HCT116 (cell line): ENCODE measurements at regions not wholly inside any gene's neighbourhood (a gene's known extent, or its start where the extent isn't known, plus 50 kb on each side); places are given as distances from the start of the nearest gene placed in this dataset.

Experiments
- ATAC-seq: fragments of 200-7000 bp; cut with Tn5 transposase; 2 replicates; pipeline ENCODE4 v1.9.1; 2020; ENCODE audit warnings: mild to moderate bottlenecking, moderate library complexity
- BruUV-seq: library from RNA; stranded (reverse); fragments of 400-500 nt; replicated peaks from 2 replicates; lab custom pipeline; 2021; lab: Mats Ljungman, UMichigan
- CTCF ChIA-PET: fragments of 300-600 bp; sonication (Branson Sonifier 250); formaldehyde crosslinking; loops from one replicate; lab custom pipeline; 2021; ENCODE audit warnings: antibody characterized with exemption; lab: Charles Lee
- POLR2A ChIA-PET: fragments of 300-600, 350-600 bp; sonication (Branson Sonifier 250); formaldehyde crosslinking; loops from one replicate; lab custom pipeline; 2021; ENCODE audit warnings: antibody characterized with exemption; lab: Charles Lee
- RAD21 ChIA-PET, 2 experiments: fragments of 300-600 bp; sonication (Branson Sonifier 250); formaldehyde crosslinking; loops; one replicate each; lab custom pipeline; 2023; ENCODE audit warnings: low total read pairs in 2 of 2; ENCODE audit not compliant: uncharacterized antibody in 2 of 2, unreplicated experiment in 2 of 2, low non-redundant PET in 1 of 2; lab: Charles Lee
- DNase-seq: peaks from one replicate; pipeline ENCODE4 v3.0.0-alpha.2; 2010; ENCODE audit warnings: low read depth, low spot score
- H2AFZ ChIP-seq: fragments of 200-600 bp; shearing (Covaris generic), sonication (generic); 2 replicates; pipeline ENCODE4 v1.6.1; 2017; ENCODE audit warnings: low read depth, mixed run types, mixed read lengths, antibody characterized with exemption, low read length; ENCODE audit not compliant: poor library complexity, severe bottlenecking
- H3K27ac ChIP-seq: 2 replicates; pipeline ENCODE4 v1.5.1; 2012; ENCODE audit warnings: low read depth, low read length
- H3K27me3 ChIP-seq: fragments of 200-600 bp; sonication (generic); 2 replicates; pipeline ENCODE4 v1.6.1; 2016; ENCODE audit warnings: mixed run types, low read length, mixed read lengths; ENCODE audit not compliant: insufficient read depth
- H3K36me3 ChIP-seq, 2 experiments: fragments of 200-500 bp in 1 of 2; fragments of 200-600 bp in 1 of 2; sonication (Bioruptor generic) in 1 of 2; sonication (generic) in 1 of 2; 2 replicates each; pipeline versions ENCODE4 v1.5.1 to v1.6.1; 2014 to 2016; ENCODE audit warnings: low read length in 2 of 2, inconsistent platforms in 1 of 2, mixed read lengths in 1 of 2, mixed run types in 1 of 2; ENCODE audit not compliant: insufficient read depth in 2 of 2, control insufficient read depth in 1 of 2
- H3K4me1 ChIP-seq, 2 experiments: fragments of 200-600 bp in 1 of 2; sonication (generic) in 1 of 2; 2 replicates each; pipeline versions ENCODE4 v1.5.1 to v1.6.1; 2012 to 2017; ENCODE audit warnings: low read length in 2 of 2, inconsistent platforms in 1 of 2, mild to moderate bottlenecking in 1 of 2, mixed read lengths in 1 of 2, mixed run types in 1 of 2, moderate library complexity in 1 of 2; ENCODE audit not compliant: insufficient read depth in 2 of 2, control insufficient read depth in 1 of 2
- H3K4me2 ChIP-seq: fragments of 200-600 bp; sonication (generic); 2 replicates; pipeline ENCODE4 v1.6.1; 2017; ENCODE audit warnings: mixed run types, low read length, mixed read lengths
- H3K4me3 ChIP-seq, 2 experiments: fragments of 200-600 bp in 1 of 2; sonication (generic) in 1 of 2; replicated peaks in 1 of 2; 2 replicates each; pipeline ENCODE4 v1.5.1; 2011 to 2016; ENCODE audit warnings: low read length in 2 of 2, control low read depth in 1 of 2, low read depth in 1 of 2, mild to moderate bottlenecking in 1 of 2, mixed read lengths in 1 of 2, mixed run types in 1 of 2
- H3K79me2 ChIP-seq: fragments of 200-600 bp; sonication (generic); 2 replicates; pipeline ENCODE4 v1.6.1; 2017; ENCODE audit warnings: mild to moderate bottlenecking, mixed run types, low read length, moderate library complexity, mixed read lengths; ENCODE audit not compliant: insufficient read depth
- H3K9ac ChIP-seq: fragments of 200-600 bp; sonication (generic); 2 replicates; pipeline ENCODE4 v1.6.1; 2016; ENCODE audit warnings: low read length, mixed read lengths
- H3K9me2 ChIP-seq: fragments of 200-600 bp; sonication (generic), shearing (Covaris generic); 2 replicates; pipeline ENCODE4 v1.6.1; 2017; ENCODE audit warnings: mixed run types, mild to moderate bottlenecking, moderate library complexity; ENCODE audit not compliant: insufficient read depth
- H3K9me3 ChIP-seq, 2 experiments: fragments of 200-500 bp in 1 of 2; fragments of 200-600 bp in 1 of 2; sonication (Bioruptor generic) in 1 of 2; sonication (generic) in 1 of 2; 2 replicates each; pipeline ENCODE4 v1.6.1; 2014 to 2017; ENCODE audit warnings: low read length in 2 of 2, mixed read lengths in 2 of 2, inconsistent platforms in 1 of 2, low read depth in 1 of 2, mild to moderate bottlenecking in 1 of 2, mixed run types in 1 of 2, moderate library complexity in 1 of 2; ENCODE audit not compliant: control insufficient read depth in 1 of 2, insufficient read depth in 1 of 2
- H4K20me1 ChIP-seq: fragments of 200-600 bp; sonication (generic), shearing (Covaris generic); 2 replicates; pipeline ENCODE4 v1.6.1; 2017; ENCODE audit warnings: mixed run types, mild to moderate bottlenecking, moderate library complexity; ENCODE audit not compliant: insufficient read depth
- EZH2phosphoT487 ChIP-seq: fragments of 200-600 bp; IDR thresholded peaks from 2 replicates; pipeline ENCODE4 v1.6.1; 2018; ENCODE audit warnings: antibody characterized with exemption, borderline replicate concordance
- FOSL1 ChIP-seq: IDR thresholded peaks from 2 replicates; pipeline ENCODE4 v1.6.1; 2012; ENCODE audit warnings: low read depth
- JUND ChIP-seq: IDR thresholded peaks from 2 replicates; pipeline ENCODE4 v1.6.1; 2012
- POLR2A ChIP-seq: IDR thresholded peaks from 2 replicates; pipeline ENCODE4 v1.7.0; 2011; ENCODE audit warnings: borderline replicate concordance; ENCODE audit not compliant: insufficient read depth, insufficient read length; ENCODE audit errors: extremely low read depth
- RAD21 ChIP-seq: IDR thresholded peaks from 2 replicates; pipeline ENCODE4 v1.6.1; 2012; ENCODE audit warnings: low read depth, mild to moderate bottlenecking
- SP1 ChIP-seq: IDR thresholded peaks from 2 replicates; pipeline ENCODE4 v1.6.1; 2012; ENCODE audit warnings: low read depth
- TCF7L2 ChIP-seq: IDR thresholded peaks from 2 replicates; pipeline ENCODE4 v1.7.0; 2011; ENCODE audit warnings: borderline replicate concordance, inconsistent platforms; ENCODE audit not compliant: insufficient read depth, insufficient read length; ENCODE audit errors: extremely low read depth
- YY1 ChIP-seq: IDR thresholded peaks from 2 replicates; pipeline ENCODE4 v1.6.1; 2011; ENCODE audit warnings: low read length, low read depth, moderate library complexity, mild to moderate bottlenecking; ENCODE audit not compliant: insufficient replicate concordance; ENCODE audit errors: extremely low read depth
- intact Hi-C: fragments of 100-400 bp; cut with micrococcal nuclease; formaldehyde crosslinking; loops from 2 replicates; pipeline ENCODE4 v1.10.0; 2022
- TF ChIP-seq, protein P1 (sequence below), 3 experiments: fragments of 200-600 bp in 1 of 3; sonication (generic) in 1 of 3; IDR thresholded peaks in 2 of 3; conservative IDR thresholded peaks in 1 of 3; 2 replicates each; pipeline ENCODE4 v1.5.1; 2012 to 2017; ENCODE audit warnings: low read depth in 2 of 3, low read length in 2 of 3, antibody characterized with exemption in 1 of 3, borderline replicate concordance in 1 of 3, control low read depth in 1 of 3, mild to moderate bottlenecking in 1 of 3, mixed read lengths in 1 of 3, mixed run types in 1 of 3, moderate library complexity in 1 of 3; ENCODE audit not compliant: insufficient read depth in 1 of 3

DNA sequence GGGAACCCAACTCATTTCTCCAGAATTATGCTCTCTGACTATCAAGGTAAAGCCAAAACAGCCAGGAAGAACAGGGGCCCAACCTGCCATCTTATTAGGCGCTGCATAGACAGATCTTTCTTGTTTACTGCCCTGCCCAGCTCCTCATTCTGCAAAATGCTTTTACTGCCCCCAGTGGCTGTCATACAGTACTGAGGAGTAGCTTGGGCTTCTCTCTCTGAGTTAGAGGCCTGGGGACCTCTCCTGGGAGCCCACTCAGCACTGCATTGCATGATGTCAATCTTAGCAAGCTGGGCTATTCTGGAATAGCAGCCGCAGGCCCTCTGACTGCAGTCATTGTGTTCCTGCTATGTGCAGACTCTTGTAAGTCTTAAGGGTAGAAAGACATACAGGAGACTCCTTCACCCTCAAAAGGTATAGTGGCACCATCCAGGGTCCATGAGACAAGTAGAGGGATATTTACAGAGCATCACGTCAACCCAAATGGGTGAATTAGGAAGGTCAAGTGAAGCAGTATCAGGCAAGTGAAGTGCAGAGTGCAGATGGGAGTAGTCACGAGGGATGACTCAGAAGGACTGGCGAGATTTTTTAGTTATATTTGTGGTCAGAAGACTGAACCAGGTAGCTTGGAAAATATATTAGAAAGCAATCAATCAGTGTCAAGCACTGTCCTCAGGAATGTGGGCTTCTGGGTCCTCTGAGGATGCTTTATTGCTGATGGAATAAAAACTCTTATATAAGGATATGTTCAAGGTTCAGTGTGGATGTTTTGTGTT is 294.1 kb upstream of the SFRP2 start:
- H3K9ac ChIP-seq, result no peak overlapping the region
- H4K20me1 ChIP-seq, result no peaks in the 10 kb centered on the region
- RAD21 ChIA-PET, result no interaction called here
- no peaks in the 10 kb centered on the region for H3K79me2 ChIP-seq
- H3K9me3 ChIP-seq, result no peaks in the 10 kb centered on the region
- ATAC-seq (peak; percentile 94), DNase-seq (no peak)
- intact Hi-C loops, result no loop called here
- no peaks in the 10 kb centered on the region for H3K9me2 ChIP-seq
- CTCF ChIA-PET, result interaction anchor here (1.0 to 1.6 kb wide), 5 partner anchors 9 to 297 kb away, joined by 3 to 9 read pairs (median 3); no protein-coding TSS in a partner anchor
- no peaks in the 10 kb centered on the region for H3K27me3 ChIP-seq
- no peaks in the 10 kb centered on the region for H3K36me3 ChIP-seq
- H3K27ac ChIP-seq, result no peak overlapping the region
- POLR2A ChIA-PET, result no interaction called here
- no peak overlapping the region for H3K4me2 ChIP-seq
- no peak overlapping the region for H2AFZ ChIP-seq
- no peak overlapping the region for H3K4me3 ChIP-seq
- no TSS peak for BruUV-seq
- peaks cover 0 to 8% of the 10 kb centered on the region in 2 experiments; a peak in 1 of 4 replicates for H3K4me1 ChIP-seq
- TF ChIP-seq FOSL1 (no peak), EZH2phosphoT487 (no peak), JUND (no peak), TCF7L2 (no peak), RAD21 (peak; percentile 39), YY1 (no peak), SP1 (no peak), POLR2A (no peak)
- TF ChIP-seq, protein P1, sequence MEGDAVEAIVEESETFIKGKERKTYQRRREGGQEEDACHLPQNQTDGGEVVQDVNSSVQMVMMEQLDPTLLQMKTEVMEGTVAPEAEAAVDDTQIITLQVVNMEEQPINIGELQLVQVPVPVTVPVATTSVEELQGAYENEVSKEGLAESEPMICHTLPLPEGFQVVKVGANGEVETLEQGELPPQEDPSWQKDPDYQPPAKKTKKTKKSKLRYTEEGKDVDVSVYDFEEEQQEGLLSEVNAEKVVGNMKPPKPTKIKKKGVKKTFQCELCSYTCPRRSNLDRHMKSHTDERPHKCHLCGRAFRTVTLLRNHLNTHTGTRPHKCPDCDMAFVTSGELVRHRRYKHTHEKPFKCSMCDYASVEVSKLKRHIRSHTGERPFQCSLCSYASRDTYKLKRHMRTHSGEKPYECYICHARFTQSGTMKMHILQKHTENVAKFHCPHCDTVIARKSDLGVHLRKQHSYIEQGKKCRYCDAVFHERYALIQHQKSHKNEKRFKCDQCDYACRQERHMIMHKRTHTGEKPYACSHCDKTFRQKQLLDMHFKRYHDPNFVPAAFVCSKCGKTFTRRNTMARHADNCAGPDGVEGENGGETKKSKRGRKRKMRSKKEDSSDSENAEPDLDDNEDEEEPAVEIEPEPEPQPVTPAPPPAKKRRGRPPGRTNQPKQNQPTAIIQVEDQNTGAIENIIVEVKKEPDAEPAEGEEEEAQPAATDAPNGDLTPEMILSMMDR (IDR thresholded peaks at IDR 0.05 in 2 of 3, conservative IDR thresholded peaks at IDR 0.05 in 1 of 3; ENCODE audit: borderline replicate concordance in 1 of 3, insufficient read depth in 1 of 3, low read depth in 2 of 3, low read length in 2 of 3), result peak; percentile 24 to 73 (median 71); a peak in 5 of 6 replicates
